ENCODE measurements at regions not wholly inside any gene's neighbourhood (a gene's known extent, or its start where the extent isn't known, plus 50 kb on each side); places are given as distances from the start of the nearest gene placed in this dataset.
"Not testable (repeated sequence)": the region's sequence is repeated elsewhere in the genome, so short reads cannot be mapped to it uniquely, and the experiment has no call there.

DNA sequence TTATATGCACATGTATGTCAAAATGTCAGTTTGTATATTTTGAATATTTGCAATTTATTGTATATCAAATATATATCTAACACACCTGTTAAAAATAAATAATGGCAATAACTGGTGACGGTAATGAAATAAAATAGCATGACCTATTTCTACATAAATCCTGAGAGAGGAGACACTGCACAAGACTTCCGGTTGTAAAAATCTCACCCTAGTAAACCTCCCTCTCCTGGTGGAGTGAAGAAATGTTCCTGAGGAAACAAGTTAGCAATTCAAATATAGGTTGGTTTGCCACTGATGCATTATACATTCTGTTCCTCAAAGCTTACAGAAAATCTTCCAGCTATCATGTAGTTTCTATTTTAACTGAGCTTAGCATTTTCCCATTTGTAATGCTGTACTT lies 166.1 kb upstream of the SYT10 start:
- H3K27me3 Mint-ChIP-seq = no peaks in the 10 kb centered on the region
- H3K4me1 Mint-ChIP-seq = no peaks in the 10 kb centered on the region
- no peak overlapping the region for H3K27ac Mint-ChIP-seq
- no peak overlapping the region for H3K4me3 Mint-ChIP-seq
- H3K9me3 Mint-ChIP-seq = no peaks in the 10 kb centered on the region
- POLR2A ChIA-PET = no interaction called here
- H3K36me3 Mint-ChIP-seq (ENCODE audit: low read depth) = no peaks in the 10 kb centered on the region
- DNase-seq = no peak
- CTCF ChIA-PET = no interaction called here

DNA sequence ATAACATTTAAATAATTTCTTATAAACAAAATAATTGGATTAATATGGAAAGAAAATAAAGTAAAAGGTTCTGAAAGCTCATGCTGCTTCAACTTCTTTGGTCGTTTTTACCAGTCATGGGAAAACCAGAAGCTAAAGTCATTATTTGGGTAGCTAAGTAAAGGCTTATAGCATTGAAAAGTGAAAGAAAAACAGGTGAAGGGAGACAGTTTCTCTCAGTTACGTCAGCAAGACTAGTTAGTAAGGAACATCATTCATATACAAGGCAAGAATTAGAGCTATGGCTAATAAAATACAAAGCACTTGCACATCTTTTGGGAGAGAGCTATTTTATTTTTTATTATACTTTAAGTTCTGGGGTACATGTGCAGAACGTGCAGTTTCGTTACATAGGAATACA lies 170.3 kb upstream of the SYT10 start:
- H3K36me3 Mint-ChIP-seq (ENCODE audit: low read depth) = no peaks in the 10 kb centered on the region
- H3K27me3 Mint-ChIP-seq = no peaks in the 10 kb centered on the region
- no peaks in the 10 kb centered on the region for H3K4me1 Mint-ChIP-seq
- H3K4me3 Mint-ChIP-seq = no peak overlapping the region
- H3K27ac Mint-ChIP-seq = no peak overlapping the region
- H3K9me3 Mint-ChIP-seq = no peaks in the 10 kb centered on the region
- no peak for DNase-seq
- ChIA-PET POLR2A (no interaction called here), CTCF (no interaction called here)

DNA sequence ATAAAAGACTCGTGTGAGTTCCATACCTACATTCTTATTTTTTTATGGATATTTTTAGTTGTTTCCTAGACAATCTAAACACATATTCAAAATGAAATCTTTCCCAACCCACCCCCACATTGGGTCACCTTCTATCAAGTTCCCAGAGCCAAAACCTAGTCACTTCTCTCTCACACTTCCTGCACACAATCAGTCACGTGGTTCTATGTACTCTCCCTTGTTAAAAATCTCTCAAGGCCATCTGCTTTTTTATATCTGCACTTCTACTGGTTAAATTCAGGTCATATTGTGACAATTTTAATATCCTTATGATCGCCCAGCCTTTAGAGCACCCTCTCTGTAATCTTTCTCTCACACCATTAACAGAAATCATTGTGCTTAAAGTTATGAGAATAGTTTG lies 175.0 kb upstream of the SYT10 start:
- Mint-ChIP-seq H3K4me1 (no peaks in the 10 kb centered on the region), H3K4me3 (no peak overlapping the region), H3K9me3 (peaks cover 6% of the 10 kb centered on the region), H3K36me3 (ENCODE audit: low read depth) (no peaks in the 10 kb centered on the region), H3K27ac (no peak overlapping the region), H3K27me3 (no peaks in the 10 kb centered on the region)
- DNase-seq = no peak
- POLR2A ChIA-PET = no interaction called here
- CTCF ChIA-PET = no interaction called here

DNA sequence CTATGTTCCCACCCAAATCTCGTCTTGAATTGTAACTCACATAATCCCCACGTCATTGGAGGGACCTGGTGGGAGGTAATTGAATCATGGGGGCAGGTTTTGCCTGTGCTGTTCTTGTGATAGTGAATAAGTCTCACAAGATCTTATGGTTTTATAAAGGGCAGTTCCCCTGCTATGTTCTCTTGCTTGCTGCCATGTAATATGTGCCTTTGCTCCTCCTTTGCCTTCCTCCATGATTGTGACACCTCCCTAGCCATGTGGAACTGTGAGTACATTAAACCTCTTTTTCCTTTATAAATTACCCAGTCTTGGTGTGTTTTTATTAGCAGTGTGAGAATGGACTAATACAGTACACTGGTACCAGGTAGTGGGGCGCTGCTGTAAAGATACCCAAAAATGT lies 177.6 kb upstream of the SYT10 start:
- ChIA-PET POLR2A (no interaction called here), CTCF (no interaction called here)
- Mint-ChIP-seq H3K27ac (no peak overlapping the region), H3K9me3 (peaks cover 6% of the 10 kb centered on the region), H3K27me3 (no peaks in the 10 kb centered on the region), H3K4me3 (no peak overlapping the region), H3K36me3 (ENCODE audit: low read depth) (no peaks in the 10 kb centered on the region), H3K4me1 (no peaks in the 10 kb centered on the region)
- DNase-seq = no peak

DNA sequence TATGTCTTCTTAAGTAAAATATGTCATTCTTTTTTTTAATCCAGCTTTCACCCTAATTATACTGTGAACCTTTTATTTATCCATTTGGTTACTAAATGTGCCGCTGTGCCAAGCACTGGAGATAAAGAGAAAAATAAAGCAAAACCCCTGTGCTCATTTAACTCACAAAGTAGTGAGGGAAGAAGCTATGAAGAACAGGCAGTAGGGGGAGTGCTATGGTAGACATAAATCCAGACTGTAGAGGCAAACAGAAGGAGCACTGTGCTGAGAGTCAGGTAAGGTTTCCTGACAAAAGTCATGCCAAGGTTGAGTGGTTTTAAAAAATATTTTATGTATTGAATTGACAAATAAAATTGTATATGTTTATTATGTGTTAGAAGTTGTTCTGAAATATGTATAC lies 188.5 kb upstream of the SYT10 start:
- POLR2A ChIA-PET = no interaction called here
- no peak for DNase-seq
- CTCF ChIA-PET = no interaction called here
- Mint-ChIP-seq H3K36me3 (ENCODE audit: low read depth) (no peaks in the 10 kb centered on the region), H3K4me3 (no peak overlapping the region), H3K27ac (no peak overlapping the region), H3K4me1 (no peaks in the 10 kb centered on the region), H3K9me3 (peaks cover 3% of the 10 kb centered on the region), H3K27me3 (no peaks in the 10 kb centered on the region)

DNA sequence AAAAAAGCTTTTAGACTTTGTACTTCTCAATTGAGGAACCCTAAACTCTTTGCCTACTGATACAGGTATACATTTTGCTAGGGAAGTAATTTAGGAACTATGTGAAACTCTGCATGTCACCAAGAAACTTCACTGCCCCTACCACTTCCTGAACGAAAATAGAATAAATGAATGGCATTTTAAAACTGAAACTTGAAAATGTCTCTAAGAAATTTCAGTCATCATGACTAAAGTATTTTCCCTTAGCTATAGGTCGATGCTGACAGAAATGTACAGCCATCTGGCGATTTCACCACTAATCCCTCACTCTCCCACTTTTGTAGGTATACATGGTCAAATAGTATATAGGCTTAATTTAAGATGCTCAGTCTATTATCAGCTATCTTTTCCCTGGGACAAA lies 194.9 kb upstream of the SYT10 start:
- no peaks in the 10 kb centered on the region for H3K27me3 Mint-ChIP-seq
- POLR2A ChIA-PET = no interaction called here
- no peaks in the 10 kb centered on the region for H3K4me1 Mint-ChIP-seq
- no peak overlapping the region for H3K4me3 Mint-ChIP-seq
- DNase-seq = no peak
- CTCF ChIA-PET = no interaction called here
- no peaks in the 10 kb centered on the region for H3K36me3 Mint-ChIP-seq (ENCODE audit: low read depth)
- no peak overlapping the region for H3K27ac Mint-ChIP-seq
- H3K9me3 Mint-ChIP-seq = peaks cover 6% of the 10 kb centered on the region

DNA sequence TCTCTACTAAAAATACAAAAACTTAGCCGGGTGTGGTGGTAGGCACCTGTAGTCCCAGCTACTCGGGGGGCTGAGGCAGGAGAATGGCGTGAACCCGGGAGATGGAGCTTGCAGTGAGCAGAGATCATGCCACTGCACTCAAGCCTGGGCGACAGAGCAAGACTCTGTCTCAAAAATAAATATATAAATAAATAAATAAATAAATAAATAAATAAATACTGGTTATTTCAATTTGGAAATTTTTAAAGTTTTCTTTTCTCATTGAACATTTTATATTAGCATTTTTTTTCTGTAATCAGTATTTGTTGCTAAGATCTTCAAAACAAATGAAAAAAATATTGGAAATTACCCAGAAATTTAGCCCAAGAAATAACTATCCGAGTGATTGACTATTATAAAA lies 197.3 kb upstream of the SYT10 start:
- CTCF ChIA-PET; H3K9me3 Mint-ChIP-seq; H3K4me1 Mint-ChIP-seq; H3K4me3 Mint-ChIP-seq; H3K36me3 Mint-ChIP-seq (ENCODE audit: low read depth); H3K27me3 Mint-ChIP-seq; DNase-seq; POLR2A ChIA-PET; H3K27ac Mint-ChIP-seq: not testable (repeated sequence)

DNA sequence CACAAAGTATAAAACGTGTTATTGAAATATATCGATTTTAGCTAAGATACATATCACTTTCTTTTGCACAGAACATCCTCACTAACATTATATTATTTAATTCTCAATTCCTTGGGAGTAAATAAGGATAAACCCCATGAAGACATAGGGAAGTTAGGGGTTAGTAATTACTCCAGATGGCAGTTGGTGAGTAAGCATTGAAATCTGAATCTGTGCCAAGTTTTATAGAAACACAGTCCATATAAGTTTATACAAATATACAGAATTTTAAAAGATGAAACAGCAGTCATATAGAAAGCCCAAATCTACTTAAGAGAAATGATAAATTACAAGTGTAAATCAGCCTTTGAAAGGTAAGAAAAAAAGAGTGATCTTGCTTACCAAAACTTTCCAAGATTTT lies 200.4 kb upstream of the SYT10 start:
- POLR2A ChIA-PET = no interaction called here
- H3K4me1 Mint-ChIP-seq = no peaks in the 10 kb centered on the region
- CTCF ChIA-PET = no interaction called here
- H3K36me3 Mint-ChIP-seq (ENCODE audit: low read depth) = no peaks in the 10 kb centered on the region
- peaks cover under 1% of the 10 kb centered on the region for H3K9me3 Mint-ChIP-seq
- no peak for DNase-seq
- no peak overlapping the region for H3K27ac Mint-ChIP-seq
- H3K27me3 Mint-ChIP-seq = no peaks in the 10 kb centered on the region
- H3K4me3 Mint-ChIP-seq = no peak overlapping the region

DNA sequence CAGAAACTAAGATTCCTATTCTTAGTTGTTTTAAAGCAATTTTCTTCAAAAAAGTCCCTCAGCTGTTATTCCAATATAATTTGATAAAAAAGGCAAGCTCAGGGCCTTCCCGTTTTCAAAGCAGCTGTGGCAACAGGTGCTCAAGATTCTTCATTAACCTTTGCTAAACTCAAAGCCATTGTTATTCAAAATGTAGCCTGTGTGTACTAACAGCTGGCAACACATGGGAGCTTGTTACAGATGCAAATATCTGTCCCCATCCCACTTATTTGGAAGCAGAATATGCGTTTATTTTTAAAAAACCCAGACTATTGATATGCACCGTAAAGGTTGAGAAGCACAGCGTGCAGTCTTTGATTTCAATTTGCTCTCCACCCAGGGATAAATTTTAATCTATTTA lies 210.4 kb upstream of the SYT10 start:
- Mint-ChIP-seq H3K27me3 (no peaks in the 10 kb centered on the region), H3K9me3 (peaks cover 6% of the 10 kb centered on the region), H3K4me3 (no peak overlapping the region), H3K36me3 (ENCODE audit: low read depth) (no peaks in the 10 kb centered on the region), H3K4me1 (no peaks in the 10 kb centered on the region), H3K27ac (no peak overlapping the region)
- CTCF ChIA-PET = no interaction called here
- POLR2A ChIA-PET = no interaction called here
- DNase-seq = no peak

DNA sequence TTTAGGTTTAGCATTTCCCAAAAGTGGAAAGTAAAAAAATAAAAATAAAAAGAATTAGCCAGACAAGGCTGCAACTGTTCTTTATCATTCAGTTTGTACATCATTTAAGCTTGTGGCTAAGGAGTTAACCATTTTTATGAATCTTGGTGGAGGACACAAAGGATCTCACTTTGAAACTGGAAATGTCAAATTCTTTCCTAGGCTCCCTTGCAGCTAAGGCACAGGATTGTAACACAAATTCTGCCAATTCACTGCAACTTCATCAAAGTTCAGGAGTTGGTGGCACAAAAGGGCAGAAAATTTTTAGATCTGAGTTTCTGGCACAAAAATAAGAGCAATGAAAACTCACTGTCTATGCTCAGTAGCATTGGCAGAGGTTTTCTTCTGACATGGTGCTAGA lies 211.2 kb upstream of the SYT10 start:
- no peaks in the 10 kb centered on the region for H3K36me3 Mint-ChIP-seq (ENCODE audit: low read depth)
- H3K4me1 Mint-ChIP-seq = no peaks in the 10 kb centered on the region
- peaks cover 6% of the 10 kb centered on the region for H3K9me3 Mint-ChIP-seq
- no peak overlapping the region for H3K27ac Mint-ChIP-seq
- no peaks in the 10 kb centered on the region for H3K27me3 Mint-ChIP-seq
- ChIA-PET CTCF (no interaction called here), POLR2A (no interaction called here)
- no peak for DNase-seq
- no peak overlapping the region for H3K4me3 Mint-ChIP-seq

DNA sequence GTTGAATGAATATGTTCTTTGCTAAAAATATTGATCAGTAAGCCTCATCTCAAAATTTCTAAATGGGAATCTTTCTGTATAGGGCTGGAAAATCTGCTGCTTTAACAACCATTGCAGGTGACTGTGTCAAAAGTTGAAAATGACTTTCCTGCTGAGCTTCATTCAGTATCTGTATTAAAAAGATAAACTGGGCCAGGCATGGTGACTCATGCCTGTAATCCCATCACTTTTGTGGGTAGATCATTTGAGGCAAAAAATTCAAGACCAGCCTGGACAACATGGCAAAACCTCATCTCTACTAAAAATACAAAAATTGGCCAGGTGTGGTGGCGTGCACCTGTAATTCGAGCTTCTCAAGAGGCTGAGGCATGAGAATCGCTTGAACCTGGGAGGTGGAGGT lies 213.7 kb upstream of the SYT10 start:
- Mint-ChIP-seq H3K27ac (no peak overlapping the region), H3K27me3 (no peaks in the 10 kb centered on the region), H3K36me3 (ENCODE audit: low read depth) (no peaks in the 10 kb centered on the region), H3K9me3 (peaks cover 6% of the 10 kb centered on the region), H3K4me1 (no peaks in the 10 kb centered on the region), H3K4me3 (no peak overlapping the region)
- ChIA-PET POLR2A (no interaction called here), CTCF (no interaction called here)
- no peak for DNase-seq

DNA sequence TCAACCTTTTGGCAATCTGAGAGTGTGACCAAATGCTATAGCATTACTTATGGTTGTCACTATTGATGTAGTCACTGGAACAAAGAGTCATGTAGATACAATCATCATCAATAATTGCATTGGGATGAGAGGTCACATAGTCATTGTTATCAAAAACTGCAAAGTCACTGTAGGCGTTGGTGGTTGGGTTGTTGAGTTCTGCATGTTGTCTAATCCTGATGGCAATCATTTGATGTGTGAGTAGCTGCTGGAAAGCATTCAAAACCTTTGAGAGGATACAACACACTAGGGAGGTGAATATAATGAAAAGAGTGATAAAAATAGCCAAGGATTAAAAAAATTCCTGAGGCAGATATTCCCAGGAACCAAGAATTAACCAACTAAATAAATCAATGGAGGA lies 214.7 kb upstream of the SYT10 start:
- H3K9me3 Mint-ChIP-seq = peaks cover 6% of the 10 kb centered on the region
- H3K27ac Mint-ChIP-seq = no peak overlapping the region
- H3K4me3 Mint-ChIP-seq = no peak overlapping the region
- H3K4me1 Mint-ChIP-seq = no peaks in the 10 kb centered on the region
- ChIA-PET POLR2A (no interaction called here), CTCF (no interaction called here)
- no peaks in the 10 kb centered on the region for H3K27me3 Mint-ChIP-seq
- DNase-seq = no peak
- H3K36me3 Mint-ChIP-seq (ENCODE audit: low read depth) = no peaks in the 10 kb centered on the region

DNA sequence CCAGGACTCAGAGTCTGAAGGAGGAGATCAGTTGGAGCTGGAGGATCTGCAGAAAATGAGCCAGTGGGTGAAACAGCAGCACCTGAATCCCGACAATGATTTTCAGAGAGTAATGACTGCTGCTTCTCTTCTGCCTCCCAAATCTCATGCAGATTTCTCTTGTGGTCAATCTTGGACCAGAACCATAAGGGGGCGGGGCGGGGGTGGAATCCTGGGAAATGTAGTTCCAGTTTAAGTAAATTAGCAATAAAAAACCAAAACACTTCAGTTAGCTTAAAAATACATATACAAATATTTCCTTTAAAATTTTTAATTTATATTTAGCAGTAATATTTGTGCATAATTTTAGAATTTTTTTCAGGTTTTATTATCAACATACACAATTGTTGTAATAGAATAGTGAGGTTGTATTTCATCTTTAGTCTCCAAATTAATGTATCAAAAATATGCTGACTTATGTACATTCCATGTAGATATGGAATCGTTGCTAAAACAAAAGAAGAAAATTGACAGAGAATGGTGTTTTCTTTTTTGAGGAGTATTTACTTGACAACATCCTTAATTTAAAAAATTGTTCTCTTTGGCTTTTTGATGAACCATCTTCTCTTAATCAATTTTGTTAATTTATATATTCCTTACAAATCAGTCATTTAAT lies 223.5 kb upstream of the SYT10 start:
- Mint-ChIP-seq H3K4me1 (no peaks in the 10 kb centered on the region), H3K36me3 (ENCODE audit: low read depth) (no peaks in the 10 kb centered on the region), H3K4me3 (no peak overlapping the region), H3K27me3 (no peaks in the 10 kb centered on the region), H3K27ac (no peak overlapping the region), H3K9me3 (peaks cover 5% of the 10 kb centered on the region)
- POLR2A ChIA-PET = no interaction called here
- no peak for DNase-seq
- CTCF ChIA-PET = no interaction called here

DNA sequence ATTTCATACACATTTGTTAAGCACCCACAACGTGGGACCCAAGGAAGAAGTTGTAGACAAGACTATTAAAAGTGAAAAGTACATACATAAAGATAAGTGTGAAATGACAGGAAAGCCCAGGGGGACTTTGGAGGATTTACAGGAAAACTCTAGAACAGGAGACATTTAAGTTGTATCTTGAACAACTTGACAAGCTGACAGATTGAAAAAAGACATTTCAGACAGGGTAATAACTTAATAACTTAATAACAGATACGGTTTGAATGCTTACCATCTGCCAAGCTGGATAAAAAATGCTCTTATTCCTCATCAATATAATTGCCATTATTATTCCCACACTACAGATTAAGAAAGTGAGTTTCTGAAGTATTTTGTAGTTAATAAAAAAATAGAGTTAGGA lies 229.7 kb upstream of the SYT10 start:
- ChIA-PET CTCF (no interaction called here), POLR2A (no interaction called here)
- no peaks in the 10 kb centered on the region for H3K36me3 Mint-ChIP-seq (ENCODE audit: low read depth)
- H3K27me3 Mint-ChIP-seq = no peaks in the 10 kb centered on the region
- no peaks in the 10 kb centered on the region for H3K4me1 Mint-ChIP-seq
- no peak for DNase-seq
- no peak overlapping the region for H3K27ac Mint-ChIP-seq
- H3K9me3 Mint-ChIP-seq = no peaks in the 10 kb centered on the region
- H3K4me3 Mint-ChIP-seq = no peak overlapping the region

DNA sequence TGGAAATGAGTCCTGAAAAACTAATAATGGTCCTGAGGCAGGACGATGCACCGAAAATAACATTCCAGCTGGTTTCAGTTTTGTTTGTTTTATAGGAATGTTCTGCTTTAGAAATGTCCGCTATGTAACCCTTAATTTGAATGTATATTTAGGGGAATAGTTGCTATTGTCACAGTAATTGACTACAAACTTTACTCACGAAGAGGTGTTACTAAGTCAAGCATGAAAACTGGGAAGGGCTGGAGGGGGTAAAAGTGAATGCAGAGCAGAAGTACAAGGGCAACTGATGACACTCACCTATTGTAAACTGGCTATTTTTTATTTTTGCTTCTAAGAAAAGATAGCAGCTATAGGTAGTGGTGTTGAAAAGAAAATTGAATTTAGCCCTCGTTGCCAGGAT lies 230.7 kb upstream of the SYT10 start:
- ChIA-PET CTCF (no interaction called here), POLR2A (no interaction called here)
- no peak overlapping the region for H3K4me3 Mint-ChIP-seq
- no peaks in the 10 kb centered on the region for H3K36me3 Mint-ChIP-seq (ENCODE audit: low read depth)
- no peaks in the 10 kb centered on the region for H3K4me1 Mint-ChIP-seq
- no peaks in the 10 kb centered on the region for H3K27me3 Mint-ChIP-seq
- H3K9me3 Mint-ChIP-seq = no peaks in the 10 kb centered on the region
- H3K27ac Mint-ChIP-seq = no peak overlapping the region
- no peak for DNase-seq

Measured in activated CD4-positive, alpha-beta T cell treated with anti-CD3 and anti-CD28 coated beads, Interleukin-2, amount 10 ng/mL, durations not matched to agents 7 days and 5 days (primary cell).